AG20443 (cell line): ENCODE measurements at regions not wholly inside any gene's neighbourhood (a gene's known extent, or its start where the extent isn't known, plus 50 kb on each side); places are given as distances from the start of the nearest gene placed in this dataset.
"Not testable (repeated sequence)": the region's sequence is repeated elsewhere in the genome, so short reads cannot be mapped to it uniquely, and the experiment has no call there.

Experiments used
- DNase-seq: peaks from one replicate; pipeline ENCODE4 v3.0.0; 2012; ENCODE audit warnings: low spot score, mixed read lengths

GRCh38 chr5:25451294-25451693 lies 806.5 kb upstream of the CDH10 start:
- DNase-seq = no peak

- DNase-seq = no peak
Measured at GRCh38 chr5:25448646-25449045, 803.9 kb upstream of the CDH10 start.

DNA sequence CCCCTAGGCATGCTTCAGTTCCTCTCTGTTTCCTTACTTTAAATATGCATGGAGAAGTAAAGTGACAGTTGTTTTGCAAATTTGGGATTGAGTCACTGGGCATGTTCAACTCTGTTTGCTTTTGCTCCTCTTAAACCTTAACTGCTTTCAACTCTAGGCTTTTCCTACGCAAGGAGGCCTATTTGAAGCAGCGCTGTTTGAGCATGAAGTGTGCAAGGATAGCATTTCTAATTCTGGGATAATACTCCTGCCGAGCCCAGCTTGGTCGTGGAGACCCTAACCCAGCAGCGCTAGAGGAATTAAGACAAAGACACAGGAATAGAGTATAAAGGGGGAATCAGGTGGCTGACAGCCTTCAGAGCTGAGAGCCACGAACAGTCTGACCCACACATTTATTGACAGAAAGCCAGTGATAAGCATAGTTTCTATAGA lies 803.4 kb upstream of the CDH10 start:
- DNase-seq = no peak

DNA sequence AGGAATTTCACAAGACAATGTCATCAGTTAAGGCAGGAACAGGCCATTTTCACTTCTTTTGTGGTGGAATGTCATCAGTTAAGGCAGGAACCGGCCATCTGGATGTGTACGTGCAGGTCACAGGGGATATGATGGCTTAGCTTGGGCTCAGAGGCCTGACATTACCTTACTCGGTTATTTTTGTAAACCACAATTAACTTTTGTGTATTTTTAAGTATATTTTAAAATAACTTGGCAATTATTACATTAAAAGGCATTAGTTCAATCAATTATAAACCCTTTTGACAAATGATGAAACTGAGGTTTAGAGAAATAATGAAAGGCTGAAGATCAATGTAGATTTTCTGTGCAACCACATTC lies 801.3 kb upstream of the CDH10 start:
- not testable (repeated sequence) for DNase-seq

DNA sequence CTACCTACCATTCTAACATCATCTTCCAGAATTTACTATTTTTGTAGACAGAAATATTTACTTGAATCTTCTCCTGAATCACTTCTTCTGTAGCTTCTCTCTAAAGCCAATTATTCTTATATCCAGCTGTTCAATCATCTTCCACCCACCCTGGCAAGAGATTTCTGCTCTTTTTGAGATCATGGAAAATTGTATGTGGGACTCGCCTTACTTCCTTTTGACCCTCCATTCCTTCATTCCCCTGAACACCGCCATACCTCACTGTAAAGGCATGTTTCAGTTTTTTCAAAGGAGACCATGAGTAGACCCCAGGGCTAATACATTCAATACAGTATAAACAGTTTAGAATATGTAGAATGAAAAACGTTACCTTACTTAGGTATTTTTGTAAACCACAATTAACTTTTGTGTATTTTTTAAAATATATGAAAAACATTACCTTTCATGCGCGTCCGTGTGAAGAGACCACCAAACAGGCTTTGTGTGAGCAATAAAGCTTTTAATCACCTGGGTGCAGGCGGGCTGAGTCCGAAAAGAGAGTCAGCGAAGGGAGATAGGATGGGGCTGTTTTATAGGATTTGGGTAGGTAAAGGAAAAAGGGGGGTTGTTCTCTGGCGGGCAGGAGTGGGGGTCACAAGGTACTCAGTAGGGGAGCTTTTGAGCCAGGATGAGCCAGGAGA lies 800.7 kb upstream of the CDH10 start:
- not testable (repeated sequence) for DNase-seq

DNA sequence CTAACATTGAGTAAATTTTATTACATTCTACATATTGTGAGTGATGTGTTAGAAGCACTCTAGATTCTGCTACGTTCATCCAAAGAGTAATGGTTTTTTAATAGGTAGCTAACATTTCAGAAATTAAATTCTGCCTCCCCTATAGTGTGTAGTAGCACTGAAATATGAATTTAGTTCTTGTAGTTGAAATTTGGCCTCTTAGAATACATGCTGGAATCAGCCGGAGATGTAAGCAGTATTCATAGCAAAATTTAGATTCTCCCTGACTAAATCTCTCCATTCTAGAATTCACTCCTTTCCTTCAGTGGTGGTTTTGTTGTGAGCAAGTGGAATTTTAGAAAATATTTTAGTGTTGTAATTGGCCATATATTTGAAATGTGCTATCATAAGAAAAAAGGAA lies 799.9 kb upstream of the CDH10 start:
- DNase-seq = no peak

GRCh38 chr5:25441810-25442209 lies 797.0 kb upstream of the CDH10 start:
- no peak for DNase-seq

DNA sequence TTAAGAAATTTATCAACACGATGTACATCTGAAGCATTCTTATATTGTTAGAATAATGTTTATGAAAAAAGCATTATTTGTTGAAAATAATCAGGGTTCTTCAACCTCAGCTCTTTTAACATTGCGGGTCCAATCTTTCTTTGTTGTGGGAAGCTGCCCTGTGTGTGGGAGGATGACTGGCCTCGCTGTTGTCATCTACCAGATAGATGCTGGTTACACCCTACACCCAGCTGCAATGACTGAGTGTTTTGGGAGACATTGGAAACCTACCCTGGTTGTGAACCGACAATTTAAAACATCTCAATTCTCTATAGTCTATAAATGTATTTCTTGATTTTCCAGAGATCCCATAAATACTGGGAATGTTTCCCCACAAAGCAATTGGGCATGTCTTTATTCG lies 794.2 kb upstream of the CDH10 start:
- DNase-seq = no peak

DNA sequence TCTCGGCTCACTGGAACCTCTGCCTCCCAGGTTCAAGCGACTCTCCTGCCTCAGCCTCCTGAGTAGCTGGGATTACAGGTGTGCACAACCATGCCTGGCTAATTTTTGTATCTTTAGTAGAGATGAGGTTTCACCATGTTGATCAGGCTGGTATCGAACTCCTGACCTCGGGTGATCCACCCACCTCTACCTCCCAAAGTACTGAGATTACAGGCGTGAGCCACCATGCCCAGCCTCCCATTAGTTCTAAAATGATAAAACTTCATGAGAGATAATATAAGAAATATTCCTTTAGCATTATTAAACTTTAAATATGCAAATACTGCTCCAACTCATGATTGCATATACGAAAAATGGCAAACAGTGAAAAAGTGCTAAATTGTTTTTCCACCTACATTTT lies 793.6 kb upstream of the CDH10 start:
- DNase-seq = not testable (repeated sequence)

DNA sequence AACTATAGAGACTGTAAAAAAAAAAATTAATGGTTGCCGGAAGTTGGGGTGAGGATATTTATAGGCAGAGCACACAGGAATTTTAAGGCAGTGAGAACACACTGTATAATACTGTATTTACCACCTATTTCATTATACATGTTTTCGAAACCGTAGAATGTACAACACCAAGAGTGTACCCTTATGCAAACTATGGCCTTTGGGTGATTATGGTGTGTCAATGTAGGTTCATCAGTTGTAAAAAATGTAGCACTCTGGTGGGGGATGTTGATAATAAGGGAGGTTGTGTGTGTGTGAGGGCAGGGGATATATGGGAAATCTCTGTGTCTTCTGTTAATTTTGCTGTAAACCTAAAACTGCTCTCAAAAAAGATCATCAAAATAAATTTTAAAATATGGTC lies 791.7 kb upstream of the CDH10 start:
- DNase-seq = no peak

DNA sequence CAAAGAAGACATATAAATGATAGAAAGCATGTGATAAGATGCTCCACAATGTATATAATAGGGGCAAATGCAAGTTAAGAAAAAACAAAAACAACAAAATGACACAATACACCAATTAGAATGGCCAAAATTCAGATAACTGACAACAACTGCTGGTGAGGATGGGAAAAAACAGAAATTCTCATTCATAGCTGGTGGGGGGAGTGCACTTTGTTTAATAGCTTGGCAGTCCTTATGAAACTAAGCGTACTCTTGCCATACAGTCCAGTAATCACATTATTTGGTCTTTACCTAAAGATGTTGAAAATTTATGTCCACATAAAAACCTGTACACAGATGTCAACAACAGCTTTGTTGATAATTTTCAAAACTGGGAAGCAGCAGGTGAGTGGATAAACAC lies 791.1 kb upstream of the CDH10 start:
- no peak for DNase-seq

DNA sequence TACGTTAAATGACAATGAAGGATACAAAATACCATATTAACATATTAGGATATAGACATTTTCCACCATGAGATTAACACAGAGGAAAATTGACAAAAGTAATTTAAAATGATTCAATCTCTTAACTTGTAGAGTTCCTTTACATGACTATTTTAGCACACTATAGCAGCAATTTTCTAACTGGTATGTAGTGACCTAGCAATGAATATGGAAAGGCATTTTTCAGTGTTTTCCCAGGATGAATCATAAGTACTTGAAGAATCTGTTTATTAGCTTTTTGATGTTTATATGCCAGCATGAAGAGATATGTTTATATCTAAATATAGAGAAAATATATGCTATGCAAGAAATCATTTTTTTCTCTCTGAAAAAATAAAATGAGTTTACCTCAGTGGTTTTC lies 782.5 kb upstream of the CDH10 start:
- DNase-seq = no peak

GRCh38 chr5:25423271-25423670 lies 778.5 kb upstream of the CDH10 start:
- no peak for DNase-seq

GRCh38 chr5:25419684-25420083 lies 774.9 kb upstream of the CDH10 start:
- no peak for DNase-seq

GRCh38 chr5:25418978-25419377 lies 774.2 kb upstream of the CDH10 start:
- DNase-seq = no peak

DNA sequence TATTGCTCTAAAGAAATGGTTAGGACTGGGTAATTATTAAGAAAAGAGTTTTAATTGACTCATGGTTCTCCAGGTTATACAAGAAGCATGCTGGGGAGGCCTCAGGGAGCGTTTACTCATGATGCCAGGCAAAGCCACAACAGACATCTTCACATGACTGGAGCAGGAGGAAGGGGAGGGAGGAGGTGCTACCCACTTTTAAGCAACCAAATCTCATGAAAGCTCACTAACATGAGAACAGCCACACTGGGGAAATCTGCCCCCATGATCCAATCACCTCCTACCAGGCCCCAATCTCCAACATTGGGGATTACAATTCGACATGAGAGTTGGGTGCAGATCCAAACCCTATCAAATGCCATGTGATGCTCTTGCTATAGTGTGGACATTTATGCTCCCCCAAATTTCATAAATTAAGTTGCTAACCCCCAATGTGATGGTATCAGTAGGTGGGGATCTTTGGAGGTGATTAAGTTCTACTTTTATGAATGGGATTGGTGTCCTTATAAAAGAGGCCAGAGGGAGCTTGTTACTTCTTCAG lies 773.6 kb upstream of the CDH10 start:
- no peak for DNase-seq

GRCh38 chr5:25416960-25417359 lies 772.2 kb upstream of the CDH10 start:
- no peak for DNase-seq

GRCh38 chr5:25415970-25416369 lies 771.2 kb upstream of the CDH10 start:
- DNase-seq = no peak

DNA sequence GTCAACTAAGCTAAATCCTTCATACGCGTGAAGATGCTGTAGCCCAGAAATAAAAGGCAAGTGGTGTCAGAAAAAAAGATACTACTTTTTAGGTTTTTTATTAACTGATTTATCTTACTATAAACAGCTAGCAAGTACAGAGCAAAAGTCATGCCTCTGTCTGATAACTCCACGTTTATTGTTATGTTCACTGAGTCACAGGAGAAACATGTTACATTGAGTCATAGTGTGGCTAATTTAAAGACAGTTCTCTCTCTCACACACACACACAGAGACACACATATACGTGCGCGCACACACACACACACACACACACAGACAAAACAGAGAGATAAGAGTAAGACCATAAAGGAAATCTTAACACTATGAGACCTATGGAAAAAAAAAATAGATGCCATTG lies 770.0 kb upstream of the CDH10 start:
- no peak for DNase-seq

GRCh38 chr5:25412116-25412661 lies 767.4 kb upstream of the CDH10 start:
- no peak for DNase-seq

DNA sequence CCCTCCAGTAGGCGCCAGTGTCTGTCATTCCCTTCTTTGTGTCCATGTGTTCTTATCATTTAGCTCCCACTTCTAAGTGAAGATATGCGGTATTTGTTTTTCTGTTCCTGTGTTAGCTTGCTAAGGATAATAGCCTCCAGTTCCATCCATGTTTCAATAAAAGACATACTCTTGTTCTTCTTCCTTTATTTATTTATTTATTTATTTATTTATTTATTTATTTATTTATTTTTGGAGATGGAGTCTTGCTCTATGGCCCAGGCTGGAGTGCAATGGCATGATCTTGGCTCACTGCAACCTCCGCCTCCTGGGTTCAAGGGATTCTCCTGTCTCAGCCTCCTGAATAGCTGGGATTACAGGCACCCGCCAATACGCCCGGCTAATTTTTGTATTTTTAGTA lies 762.6 kb upstream of the CDH10 start:
- not testable (repeated sequence) for DNase-seq

DNA sequence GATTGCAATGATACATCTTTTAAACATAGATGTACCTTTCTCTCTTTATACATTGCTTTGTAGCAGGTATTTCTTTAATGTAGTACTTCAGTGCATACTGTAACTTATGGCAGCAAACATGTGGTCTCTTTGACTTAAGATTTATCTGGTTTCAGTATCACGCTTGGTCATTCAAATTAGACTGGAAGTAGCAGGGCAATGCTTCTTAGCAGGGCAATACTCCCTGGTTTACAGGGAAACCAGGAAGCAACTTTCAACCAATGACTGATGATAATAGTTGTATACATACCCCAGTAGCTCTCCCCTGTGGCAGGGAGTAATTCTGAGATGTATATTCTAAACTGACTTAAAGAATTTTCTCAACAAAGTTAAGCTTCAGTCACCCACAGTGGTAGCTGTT lies 761.1 kb upstream of the CDH10 start:
- DNase-seq = no peak

DNA sequence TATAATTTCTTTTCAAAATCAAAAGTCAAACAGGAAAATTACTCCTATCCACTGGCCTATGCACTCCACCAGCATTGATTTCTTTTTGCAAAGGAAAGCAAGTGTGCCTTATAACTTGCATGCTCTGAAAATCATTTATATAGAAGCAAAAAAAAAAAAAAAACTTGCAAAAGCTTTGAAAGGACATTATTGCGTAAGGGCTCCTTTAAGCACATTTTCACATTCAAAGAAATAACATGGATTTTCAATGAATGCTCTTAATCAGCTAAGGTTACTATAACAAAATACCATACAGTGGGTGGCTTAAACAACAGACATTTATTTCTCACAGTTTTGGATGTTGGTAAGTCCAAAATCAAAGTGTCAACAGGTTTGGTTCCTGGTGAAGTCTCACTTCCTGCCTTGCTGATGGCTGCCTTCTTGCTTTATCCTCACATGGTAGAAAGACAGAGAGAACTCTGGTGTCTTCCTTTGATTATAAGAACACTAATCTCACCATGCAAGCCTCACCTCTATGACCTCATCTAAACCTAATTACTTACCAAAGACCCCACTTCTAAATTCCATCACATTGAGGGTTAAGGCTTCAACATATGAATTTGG lies 755.2 kb upstream of the CDH10 start:
- DNase-seq = no peak

- DNase-seq = no peak
Measured at GRCh38 chr5:25393957-25394356, 749.2 kb upstream of the CDH10 start.
